ENCODE measurements at regions not wholly inside any gene's neighbourhood (a gene's known extent, or its start where the extent isn't known, plus 50 kb on each side); places are given as distances from the start of the nearest gene placed in this dataset.

DNA sequence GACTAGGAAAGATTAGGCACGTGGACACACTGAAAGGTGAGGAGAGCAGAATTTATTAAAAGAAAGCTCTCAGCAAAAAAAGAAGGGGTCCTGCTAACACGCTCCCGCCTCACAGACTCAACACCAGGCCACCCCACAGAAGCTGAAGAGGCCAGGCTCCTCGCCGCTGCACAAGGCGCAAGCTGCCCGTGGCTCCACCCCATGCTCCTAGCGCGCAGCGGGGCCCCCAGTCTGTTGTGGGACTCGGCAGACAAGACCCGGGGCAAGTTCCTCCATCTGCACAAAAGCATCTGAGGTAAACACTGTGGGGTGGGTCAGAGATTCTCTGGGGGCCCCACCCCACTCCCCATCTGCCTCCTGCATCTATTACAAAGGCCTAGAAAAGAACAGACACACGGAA, 1462.4 kb downstream of the EFNB2 start:
- Histone ChIP-seq H3K4me1 (no peaks in the 10 kb centered on the region), H3K36me3 (no peaks in the 10 kb centered on the region), H3K9me3 (no peaks in the 10 kb centered on the region), H3K27ac (no peak overlapping the region), H3K4me3 (no peak overlapping the region), H3K27me3 (no peaks in the 10 kb centered on the region)
- TF ChIP-seq POLR2A (IDR thresholded peaks at IDR 0.05) (no peak), POLR2AphosphoS5 (IDR thresholded peaks at IDR 0.05) (no peak)
- DNase-seq (ENCODE audit: low spot score in 2 of 2), result no peak
- intact Hi-C loops (cut with DNase I; ENCODE audit: low total_unique reads), result no loop called here

GRCh38 chr13:105070452-105070851, 1465.0 kb downstream of the EFNB2 start:
- no peak for DNase-seq (ENCODE audit: low spot score in 2 of 2)
- Histone ChIP-seq H3K9me3 (no peaks in the 10 kb centered on the region), H3K4me1 (no peaks in the 10 kb centered on the region), H3K4me3 (no peak overlapping the region), H3K36me3 (no peaks in the 10 kb centered on the region), H3K27me3 (no peaks in the 10 kb centered on the region), H3K27ac (no peak overlapping the region)
- intact Hi-C loops (cut with DNase I; ENCODE audit: low total_unique reads), result no loop called here
- TF ChIP-seq POLR2AphosphoS5 (IDR thresholded peaks at IDR 0.05) (no peak), POLR2A (IDR thresholded peaks at IDR 0.05) (no peak)
- TF ChIP-seq, protein P1, sequence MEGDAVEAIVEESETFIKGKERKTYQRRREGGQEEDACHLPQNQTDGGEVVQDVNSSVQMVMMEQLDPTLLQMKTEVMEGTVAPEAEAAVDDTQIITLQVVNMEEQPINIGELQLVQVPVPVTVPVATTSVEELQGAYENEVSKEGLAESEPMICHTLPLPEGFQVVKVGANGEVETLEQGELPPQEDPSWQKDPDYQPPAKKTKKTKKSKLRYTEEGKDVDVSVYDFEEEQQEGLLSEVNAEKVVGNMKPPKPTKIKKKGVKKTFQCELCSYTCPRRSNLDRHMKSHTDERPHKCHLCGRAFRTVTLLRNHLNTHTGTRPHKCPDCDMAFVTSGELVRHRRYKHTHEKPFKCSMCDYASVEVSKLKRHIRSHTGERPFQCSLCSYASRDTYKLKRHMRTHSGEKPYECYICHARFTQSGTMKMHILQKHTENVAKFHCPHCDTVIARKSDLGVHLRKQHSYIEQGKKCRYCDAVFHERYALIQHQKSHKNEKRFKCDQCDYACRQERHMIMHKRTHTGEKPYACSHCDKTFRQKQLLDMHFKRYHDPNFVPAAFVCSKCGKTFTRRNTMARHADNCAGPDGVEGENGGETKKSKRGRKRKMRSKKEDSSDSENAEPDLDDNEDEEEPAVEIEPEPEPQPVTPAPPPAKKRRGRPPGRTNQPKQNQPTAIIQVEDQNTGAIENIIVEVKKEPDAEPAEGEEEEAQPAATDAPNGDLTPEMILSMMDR (IDR thresholded peaks at IDR 0.05), result no peak

- Histone ChIP-seq H3K4me1 (no peaks in the 10 kb centered on the region), H3K27me3 (no peaks in the 10 kb centered on the region), H3K4me3 (no peak overlapping the region), H3K36me3 (no peaks in the 10 kb centered on the region), H3K9me3 (peaks cover 0 to 2% of the 10 kb centered on the region in 2 donors), H3K27ac (no peak overlapping the region)
- DNase-seq (ENCODE audit: low spot score in 2 of 2), result no peak
- intact Hi-C loops (cut with DNase I; ENCODE audit: low total_unique reads), result no loop called here
- TF ChIP-seq POLR2A (IDR thresholded peaks at IDR 0.05), result no peak
These were observed 1466.4 kb downstream of the EFNB2 start for GRCh38 chr13:105069106-105069505.

DNA sequence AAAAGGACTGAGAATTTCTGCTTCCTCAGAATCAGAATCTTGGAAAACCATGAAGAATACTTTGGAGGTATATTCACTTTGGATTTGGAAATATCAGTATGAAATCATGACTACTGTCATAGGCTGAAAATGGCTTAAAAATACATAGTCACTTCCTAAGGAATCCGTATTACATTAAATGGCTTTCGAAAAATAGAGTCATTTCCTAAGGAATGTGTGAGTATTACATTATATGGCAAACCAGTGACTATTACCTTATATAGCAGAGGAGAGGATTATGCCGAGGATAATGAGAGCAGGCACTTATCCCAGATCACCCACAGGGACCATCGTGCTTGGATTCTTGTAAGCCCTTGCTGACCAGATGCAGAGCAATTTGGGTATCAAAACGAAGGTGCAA, 1471.8 kb downstream of the EFNB2 start:
- H3K4me3 ChIP-seq, result no peak overlapping the region
- DNase-seq (ENCODE audit: low spot score in 2 of 2), result no peak
- no peak overlapping the region for H3K27ac ChIP-seq
- no peaks in the 10 kb centered on the region for H3K36me3 ChIP-seq
- TF ChIP-seq POLR2A (IDR thresholded peaks at IDR 0.05), result no peak
- no peak for TF ChIP-seq POLR2AphosphoS5 (IDR thresholded peaks at IDR 0.05)
- TF ChIP-seq, protein P1 (IDR thresholded peaks at IDR 0.05), result no peak
- no peaks in the 10 kb centered on the region for H3K4me1 ChIP-seq
- H3K27me3 ChIP-seq, result no peaks in the 10 kb centered on the region
- H3K9me3 ChIP-seq, result peaks cover 3 to 4% of the 10 kb centered on the region in 2 donors
- intact Hi-C loops (cut with DNase I; ENCODE audit: low total_unique reads), result no loop called here

- Histone ChIP-seq H3K9me3 (peaks cover 3 to 4% of the 10 kb centered on the region in 2 donors), H3K27ac (no peak overlapping the region), H3K4me1 (no peaks in the 10 kb centered on the region), H3K27me3 (no peaks in the 10 kb centered on the region), H3K4me3 (no peak overlapping the region), H3K36me3 (no peaks in the 10 kb centered on the region)
- TF ChIP-seq, protein P1 (IDR thresholded peaks at IDR 0.05), result no peak
- TF ChIP-seq POLR2AphosphoS5 (IDR thresholded peaks at IDR 0.05), result no peak
- TF ChIP-seq POLR2A (IDR thresholded peaks at IDR 0.05), result no peak
- DNase-seq (ENCODE audit: low spot score in 2 of 2), result no peak
- intact Hi-C loops (cut with DNase I; ENCODE audit: low total_unique reads), result no loop called here
These were observed 1475.7 kb downstream of the EFNB2 start for GRCh38 chr13:105059786-105060185.

GRCh38 chr13:105058517-105058916, 1476.9 kb downstream of the EFNB2 start:
- intact Hi-C loops (cut with DNase I; ENCODE audit: low total_unique reads), result no loop called here
- no peaks in the 10 kb centered on the region for H3K27me3 ChIP-seq
- H3K4me1 ChIP-seq, result no peaks in the 10 kb centered on the region
- no peak overlapping the region for H3K4me3 ChIP-seq
- TF ChIP-seq, protein P1 (IDR thresholded peaks at IDR 0.05), result no peak
- no peak for TF ChIP-seq POLR2A (IDR thresholded peaks at IDR 0.05)
- TF ChIP-seq POLR2AphosphoS5 (IDR thresholded peaks at IDR 0.05), result no peak
- no peak for DNase-seq (ENCODE audit: low spot score in 2 of 2)
- H3K9me3 ChIP-seq, result peaks cover 0 to 4% of the 10 kb centered on the region in 2 donors
- no peaks in the 10 kb centered on the region for H3K36me3 ChIP-seq
- no peak overlapping the region for H3K27ac ChIP-seq

All from breast epithelium (tissue), 4 donors.